Prostate gland (tissue), 2 donors: ENCODE measurements at regions not wholly inside any gene's neighbourhood (a gene's known extent, or its start where the extent isn't known, plus 50 kb on each side); places are given as distances from the start of the nearest gene placed in this dataset.

ENCODE experiments used
- DNase-seq: peaks from one replicate; pipeline ENCODE4 v3.0.0-alpha.2; 2019; ENCODE audit warnings: low spot score
- H3K27ac ChIP-seq, 2 donors: fragments of 200-600 bp; sonication (generic); 2 replicates each; pipeline ENCODE4 v1.5.1; 2017 to 2019
- H3K27me3 ChIP-seq: fragments of 200-600 bp; sonication (generic); replicated peaks from 2 replicates; pipeline ENCODE4 v1.5.1; 2019; ENCODE audit not compliant: insufficient read depth
- H3K36me3 ChIP-seq, 2 donors: fragments of 200-600 bp; sonication (generic); 1 replicate in 1 of 2; 2 replicates in 1 of 2; pipeline versions ENCODE4 v1.5.1 to v1.8.1; 2017 to 2019
- H3K4me1 ChIP-seq: fragments of 200-600 bp; sonication (generic); replicated peaks from 2 replicates; pipeline ENCODE4 v1.5.1; 2019
- H3K4me3 ChIP-seq, 2 donors: fragments of 200-600 bp; sonication (generic); 2 replicates each; pipeline ENCODE4 v1.5.1; 2017 to 2019
- H3K9me3 ChIP-seq: fragments of 200-600 bp; sonication (generic); 2 replicates; pipeline ENCODE4 v1.5.1; 2017
- CTCF ChIP-seq, 4 experiments: fragments of 200-600 bp in 2 of 4; fragments of 450-650 bp in 2 of 4; sonication (generic) in 2 of 4; IDR thresholded peaks; 1 replicate in 3 of 4; 2 replicates in 1 of 4; pipeline ENCODE4 v1.5.1; 2016 to 2019; ENCODE audit warnings: antibody characterized with exemption in 4 of 4, mild to moderate bottlenecking in 2 of 4, moderate library complexity in 2 of 4
- POLR2A ChIP-seq: fragments of 450-650 bp; IDR thresholded peaks from one replicate; pipeline ENCODE4 v1.6.1; 2016; ENCODE audit warnings: antibody characterized with exemption, mild to moderate bottlenecking
- POLR2AphosphoS5 ChIP-seq: sonication (generic); formaldehyde crosslinking; IDR thresholded peaks from one replicate; pipeline ENCODE4 v1.6.1; 2017; ENCODE audit warnings: antibody characterized with exemption
- WGBS: methylation state at CpG from one replicate; pipeline ENCODE4 v1.1.5; 2018; 5-methylcytosine and 5-hydroxymethylcytosine counted together
- intact Hi-C: fragments of 100-400 bp; cut with DNase I; formaldehyde crosslinking; loops from one replicate; pipeline ENCODE4 v1.14.2; 2022

GRCh38 chrX:45537936-45538335 is 337.3 kb upstream of the DIPK2B start:
- Histone ChIP-seq H3K36me3 (no peaks in the 10 kb centered on the region), H3K27ac (no peak overlapping the region), H3K4me3 (no peak overlapping the region), H3K4me1 (no peaks in the 10 kb centered on the region), H3K9me3 (no peaks in the 10 kb centered on the region), H3K27me3 (no peaks in the 10 kb centered on the region)
- 89% methylated on average over 1 of the region's 1 CpG for WGBS
- DNase-seq: no peak
- TF ChIP-seq POLR2A (no peak), CTCF (IDR thresholded peaks at IDR 0.05) (no peak)
- intact Hi-C loops: no loop called here

GRCh38 chrX:45527834-45528233 is 327.2 kb upstream of the DIPK2B start:
- intact Hi-C loops: no loop called here
- no peaks in the 10 kb centered on the region for H3K9me3 ChIP-seq
- H3K27ac ChIP-seq: no peak overlapping the region
- H3K27me3 ChIP-seq: no peaks in the 10 kb centered on the region
- no peaks in the 10 kb centered on the region for H3K36me3 ChIP-seq
- H3K4me1 ChIP-seq: no peaks in the 10 kb centered on the region
- TF ChIP-seq CTCF (IDR thresholded peaks at IDR 0.05) (no peak), POLR2AphosphoS5 (no peak), POLR2A (no peak)
- no peak for DNase-seq
- no peak overlapping the region for H3K4me3 ChIP-seq
- 85% methylated on average over 4 of the region's 4 CpGs for WGBS

- Histone ChIP-seq H3K36me3 (no peaks in the 10 kb centered on the region), H3K4me1 (no peaks in the 10 kb centered on the region), H3K4me3 (no peak overlapping the region), H3K9me3 (no peaks in the 10 kb centered on the region), H3K27me3 (no peaks in the 10 kb centered on the region), H3K27ac (no peak overlapping the region)
- WGBS: 85% methylated on average over 3 of the region's 3 CpGs
- TF ChIP-seq POLR2A: no peak
- no peak for TF ChIP-seq CTCF (IDR thresholded peaks at IDR 0.05)
- no peak for TF ChIP-seq POLR2AphosphoS5
- DNase-seq: no peak
- intact Hi-C loops: no loop called here
Observed at GRCh38 chrX:45524805-45525204, 324.1 kb upstream of the DIPK2B start.

- H3K36me3 ChIP-seq: no peaks in the 10 kb centered on the region
- H3K9me3 ChIP-seq: no peaks in the 10 kb centered on the region
- no peak for TF ChIP-seq CTCF (IDR thresholded peaks at IDR 0.05)
- no peak for TF ChIP-seq POLR2AphosphoS5
- TF ChIP-seq POLR2A: no peak
- DNase-seq: no peak
- WGBS: 95% methylated on average over 1 of the region's 1 CpG
- no peaks in the 10 kb centered on the region for H3K4me1 ChIP-seq
- intact Hi-C loops: no loop called here
- H3K27ac ChIP-seq: no peak overlapping the region
- no peaks in the 10 kb centered on the region for H3K27me3 ChIP-seq
- H3K4me3 ChIP-seq: no peak overlapping the region
Observed at GRCh38 chrX:45524296-45524695, 323.6 kb upstream of the DIPK2B start.

GRCh38 chrX:45518552-45518951 is 317.9 kb upstream of the DIPK2B start:
- intact Hi-C loops: loop anchor here (10.0 kb wide), 3 partner anchors 106 to 326 kb away; no protein-coding TSS in a partner anchor
- WGBS: 55% methylated on average over 1 of the region's 1 CpG

More at GRCh38 chrX:45518552-45518951, 317.9 kb upstream of the DIPK2B start:
- TF ChIP-seq POLR2A (no peak), CTCF (IDR thresholded peaks at IDR 0.05) (no peak), POLR2AphosphoS5 (no peak)
- DNase-seq: no peak
- H3K27me3 ChIP-seq: no peaks in the 10 kb centered on the region
- H3K4me3 ChIP-seq: no peak overlapping the region
- H3K9me3 ChIP-seq: no peaks in the 10 kb centered on the region
- no peak overlapping the region for H3K27ac ChIP-seq
- H3K36me3 ChIP-seq: no peaks in the 10 kb centered on the region
- H3K4me1 ChIP-seq: no peaks in the 10 kb centered on the region
